HG03103 (cell line): ENCODE measurements at regions not wholly inside any gene's neighbourhood (a gene's known extent, or its start where the extent isn't known, plus 50 kb on each side); places are given as distances from the start of the nearest gene placed in this dataset.
"Not testable (repeated sequence)": the region's sequence is repeated elsewhere in the genome, so short reads cannot be mapped to it uniquely, and the experiment has no call there.

ENCODE experiments used
- ATAC-seq: cut with Tn5 transposase; IDR thresholded peaks from one replicate; pipeline ENCODE4 v1.9.1; 2021; ENCODE audit warnings: low read depth; ENCODE audit not compliant: unreplicated experiment

GRCh38 chr1:90864681-90865080, 147.6 kb upstream of the BARHL2 start:
- ATAC-seq, result no peak

GRCh38 chr1:90862782-90863181, 145.7 kb upstream of the BARHL2 start:
- ATAC-seq, result no peak

GRCh38 chr1:90861421-90861820, 144.3 kb upstream of the BARHL2 start:
- ATAC-seq, result not testable (repeated sequence)

GRCh38 chr1:90856463-90857007, 139.4 kb upstream of the BARHL2 start:
- no peak for ATAC-seq

GRCh38 chr1:90854397-90854924, 137.4 kb upstream of the BARHL2 start:
- ATAC-seq, result no peak

GRCh38 chr1:90851711-90852050, 134.6 kb upstream of the BARHL2 start:
- no peak for ATAC-seq

- ATAC-seq, result peak; percentile 100
Measured at GRCh38 chr1:90850898-90851710, 134.0 kb upstream of the BARHL2 start.

GRCh38 chr1:90850181-90850897, 133.2 kb upstream of the BARHL2 start:
- ATAC-seq, result no peak

- no peak for ATAC-seq
Measured at GRCh38 chr1:90841473-90841872, 124.4 kb upstream of the BARHL2 start.

- ATAC-seq, result no peak
Measured at GRCh38 chr1:90840352-90840751, 123.2 kb upstream of the BARHL2 start.

- no peak for ATAC-seq
Measured at GRCh38 chr1:90839323-90839722, 122.2 kb upstream of the BARHL2 start.

- ATAC-seq, result no peak
Measured at GRCh38 chr1:90838720-90839119, 121.6 kb upstream of the BARHL2 start.

GRCh38 chr1:90837420-90837819, 120.3 kb upstream of the BARHL2 start:
- ATAC-seq, result no peak

- ATAC-seq, result no peak
Measured at GRCh38 chr1:90836345-90836679, 119.2 kb upstream of the BARHL2 start.

- ATAC-seq, result no peak
Measured at GRCh38 chr1:90835661-90836344, 118.7 kb upstream of the BARHL2 start.

GRCh38 chr1:90834886-90835660, 118.0 kb upstream of the BARHL2 start:
- ATAC-seq, result no peak

- no peak for ATAC-seq
Measured at GRCh38 chr1:90834354-90834885, 117.3 kb upstream of the BARHL2 start.

- ATAC-seq, result no peak
Measured at GRCh38 chr1:90833466-90834110, 116.5 kb upstream of the BARHL2 start.

GRCh38 chr1:90831910-90832309, 114.8 kb upstream of the BARHL2 start:
- no peak for ATAC-seq

GRCh38 chr1:90826834-90827233, 109.7 kb upstream of the BARHL2 start:
- no peak for ATAC-seq
